K562 (cell line): ENCODE measurements at regions not wholly inside any gene's neighbourhood (a gene's known extent, or its start where the extent isn't known, plus 50 kb on each side); places are given as distances from the start of the nearest gene placed in this dataset.
A peak's percentile ranks its signal among the peaks of the same experiment; 100 is the strongest.

Experiments
- FOXP1 ChIP-seq: sonication (generic); formaldehyde crosslinking; IDR thresholded peaks from 2 replicates; pipeline ENCODE4 v1.8.0; 2022; ENCODE audit warnings: mild to moderate bottlenecking, missing genetic modification reagents
- MEF2A ChIP-seq: IDR thresholded peaks from 2 replicates; pipeline ENCODE4 v1.6.1; 2011; ENCODE audit warnings: low read depth, mild to moderate bottlenecking, low read length, moderate library complexity; ENCODE audit not compliant: control insufficient read depth
- RHOXF2B ChIP-seq: fragments of 250-450 bp; sonication (Bioruptor Pico); conservative IDR thresholded peaks from 2 replicates; pipeline ENCODE4 v1.5.1; 2021
- ZNF586 ChIP-seq: fragments of 450-650 bp; formaldehyde crosslinking; conservative IDR thresholded peaks from 2 replicates; pipeline ENCODE4 v1.4.0; 2020; ENCODE audit warnings: mild to moderate bottlenecking, moderate library complexity
- TF ChIP-seq, protein P1 (sequence below): fragments of 450-650 bp; IDR thresholded peaks from 2 replicates; pipeline ENCODE4 v1.6.1; 2016; ENCODE audit warnings: mild to moderate bottlenecking, moderate library complexity
- TF ChIP-seq, protein P2 (sequence below): fragments of 200-800 bp; sonication (Bioruptor generic); IDR thresholded peaks from 2 replicates; pipeline ENCODE4 v1.6.1; 2016; ENCODE audit warnings: missing genetic modification characterization, missing compliant biosample characterization
- TF ChIP-seq, protein P3 (sequence below): fragments of 450-650 bp; formaldehyde crosslinking; IDR thresholded peaks from 2 replicates; pipeline ENCODE4 v1.4.0; 2020; ENCODE audit warnings: mild to moderate bottlenecking, mixed read lengths

GRCh38 chr1:161439280-161440232 is 65.7 kb upstream of the FCGR2A start (continued):
- TF ChIP-seq, protein P1, sequence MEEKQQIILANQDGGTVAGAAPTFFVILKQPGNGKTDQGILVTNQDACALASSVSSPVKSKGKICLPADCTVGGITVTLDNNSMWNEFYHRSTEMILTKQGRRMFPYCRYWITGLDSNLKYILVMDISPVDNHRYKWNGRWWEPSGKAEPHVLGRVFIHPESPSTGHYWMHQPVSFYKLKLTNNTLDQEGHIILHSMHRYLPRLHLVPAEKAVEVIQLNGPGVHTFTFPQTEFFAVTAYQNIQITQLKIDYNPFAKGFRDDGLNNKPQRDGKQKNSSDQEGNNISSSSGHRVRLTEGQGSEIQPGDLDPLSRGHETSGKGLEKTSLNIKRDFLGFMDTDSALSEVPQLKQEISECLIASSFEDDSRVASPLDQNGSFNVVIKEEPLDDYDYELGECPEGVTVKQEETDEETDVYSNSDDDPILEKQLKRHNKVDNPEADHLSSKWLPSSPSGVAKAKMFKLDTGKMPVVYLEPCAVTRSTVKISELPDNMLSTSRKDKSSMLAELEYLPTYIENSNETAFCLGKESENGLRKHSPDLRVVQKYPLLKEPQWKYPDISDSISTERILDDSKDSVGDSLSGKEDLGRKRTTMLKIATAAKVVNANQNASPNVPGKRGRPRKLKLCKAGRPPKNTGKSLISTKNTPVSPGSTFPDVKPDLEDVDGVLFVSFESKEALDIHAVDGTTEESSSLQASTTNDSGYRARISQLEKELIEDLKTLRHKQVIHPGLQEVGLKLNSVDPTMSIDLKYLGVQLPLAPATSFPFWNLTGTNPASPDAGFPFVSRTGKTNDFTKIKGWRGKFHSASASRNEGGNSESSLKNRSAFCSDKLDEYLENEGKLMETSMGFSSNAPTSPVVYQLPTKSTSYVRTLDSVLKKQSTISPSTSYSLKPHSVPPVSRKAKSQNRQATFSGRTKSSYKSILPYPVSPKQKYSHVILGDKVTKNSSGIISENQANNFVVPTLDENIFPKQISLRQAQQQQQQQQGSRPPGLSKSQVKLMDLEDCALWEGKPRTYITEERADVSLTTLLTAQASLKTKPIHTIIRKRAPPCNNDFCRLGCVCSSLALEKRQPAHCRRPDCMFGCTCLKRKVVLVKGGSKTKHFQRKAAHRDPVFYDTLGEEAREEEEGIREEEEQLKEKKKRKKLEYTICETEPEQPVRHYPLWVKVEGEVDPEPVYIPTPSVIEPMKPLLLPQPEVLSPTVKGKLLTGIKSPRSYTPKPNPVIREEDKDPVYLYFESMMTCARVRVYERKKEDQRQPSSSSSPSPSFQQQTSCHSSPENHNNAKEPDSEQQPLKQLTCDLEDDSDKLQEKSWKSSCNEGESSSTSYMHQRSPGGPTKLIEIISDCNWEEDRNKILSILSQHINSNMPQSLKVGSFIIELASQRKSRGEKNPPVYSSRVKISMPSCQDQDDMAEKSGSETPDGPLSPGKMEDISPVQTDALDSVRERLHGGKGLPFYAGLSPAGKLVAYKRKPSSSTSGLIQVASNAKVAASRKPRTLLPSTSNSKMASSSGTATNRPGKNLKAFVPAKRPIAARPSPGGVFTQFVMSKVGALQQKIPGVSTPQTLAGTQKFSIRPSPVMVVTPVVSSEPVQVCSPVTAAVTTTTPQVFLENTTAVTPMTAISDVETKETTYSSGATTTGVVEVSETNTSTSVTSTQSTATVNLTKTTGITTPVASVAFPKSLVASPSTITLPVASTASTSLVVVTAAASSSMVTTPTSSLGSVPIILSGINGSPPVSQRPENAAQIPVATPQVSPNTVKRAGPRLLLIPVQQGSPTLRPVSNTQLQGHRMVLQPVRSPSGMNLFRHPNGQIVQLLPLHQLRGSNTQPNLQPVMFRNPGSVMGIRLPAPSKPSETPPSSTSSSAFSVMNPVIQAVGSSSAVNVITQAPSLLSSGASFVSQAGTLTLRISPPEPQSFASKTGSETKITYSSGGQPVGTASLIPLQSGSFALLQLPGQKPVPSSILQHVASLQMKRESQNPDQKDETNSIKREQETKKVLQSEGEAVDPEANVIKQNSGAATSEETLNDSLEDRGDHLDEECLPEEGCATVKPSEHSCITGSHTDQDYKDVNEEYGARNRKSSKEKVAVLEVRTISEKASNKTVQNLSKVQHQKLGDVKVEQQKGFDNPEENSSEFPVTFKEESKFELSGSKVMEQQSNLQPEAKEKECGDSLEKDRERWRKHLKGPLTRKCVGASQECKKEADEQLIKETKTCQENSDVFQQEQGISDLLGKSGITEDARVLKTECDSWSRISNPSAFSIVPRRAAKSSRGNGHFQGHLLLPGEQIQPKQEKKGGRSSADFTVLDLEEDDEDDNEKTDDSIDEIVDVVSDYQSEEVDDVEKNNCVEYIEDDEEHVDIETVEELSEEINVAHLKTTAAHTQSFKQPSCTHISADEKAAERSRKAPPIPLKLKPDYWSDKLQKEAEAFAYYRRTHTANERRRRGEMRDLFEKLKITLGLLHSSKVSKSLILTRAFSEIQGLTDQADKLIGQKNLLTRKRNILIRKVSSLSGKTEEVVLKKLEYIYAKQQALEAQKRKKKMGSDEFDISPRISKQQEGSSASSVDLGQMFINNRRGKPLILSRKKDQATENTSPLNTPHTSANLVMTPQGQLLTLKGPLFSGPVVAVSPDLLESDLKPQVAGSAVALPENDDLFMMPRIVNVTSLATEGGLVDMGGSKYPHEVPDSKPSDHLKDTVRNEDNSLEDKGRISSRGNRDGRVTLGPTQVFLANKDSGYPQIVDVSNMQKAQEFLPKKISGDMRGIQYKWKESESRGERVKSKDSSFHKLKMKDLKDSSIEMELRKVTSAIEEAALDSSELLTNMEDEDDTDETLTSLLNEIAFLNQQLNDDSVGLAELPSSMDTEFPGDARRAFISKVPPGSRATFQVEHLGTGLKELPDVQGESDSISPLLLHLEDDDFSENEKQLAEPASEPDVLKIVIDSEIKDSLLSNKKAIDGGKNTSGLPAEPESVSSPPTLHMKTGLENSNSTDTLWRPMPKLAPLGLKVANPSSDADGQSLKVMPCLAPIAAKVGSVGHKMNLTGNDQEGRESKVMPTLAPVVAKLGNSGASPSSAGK = peak; percentile 98
- TF ChIP-seq MEF2A (no peak), ZNF586 (CRISPR knock-in tag) (no peak), FOXP1 (CRISPR knock-in tag) (no peak), RHOXF2B (CRISPR knock-in tag) (no peak)
- TF ChIP-seq, protein P2, sequence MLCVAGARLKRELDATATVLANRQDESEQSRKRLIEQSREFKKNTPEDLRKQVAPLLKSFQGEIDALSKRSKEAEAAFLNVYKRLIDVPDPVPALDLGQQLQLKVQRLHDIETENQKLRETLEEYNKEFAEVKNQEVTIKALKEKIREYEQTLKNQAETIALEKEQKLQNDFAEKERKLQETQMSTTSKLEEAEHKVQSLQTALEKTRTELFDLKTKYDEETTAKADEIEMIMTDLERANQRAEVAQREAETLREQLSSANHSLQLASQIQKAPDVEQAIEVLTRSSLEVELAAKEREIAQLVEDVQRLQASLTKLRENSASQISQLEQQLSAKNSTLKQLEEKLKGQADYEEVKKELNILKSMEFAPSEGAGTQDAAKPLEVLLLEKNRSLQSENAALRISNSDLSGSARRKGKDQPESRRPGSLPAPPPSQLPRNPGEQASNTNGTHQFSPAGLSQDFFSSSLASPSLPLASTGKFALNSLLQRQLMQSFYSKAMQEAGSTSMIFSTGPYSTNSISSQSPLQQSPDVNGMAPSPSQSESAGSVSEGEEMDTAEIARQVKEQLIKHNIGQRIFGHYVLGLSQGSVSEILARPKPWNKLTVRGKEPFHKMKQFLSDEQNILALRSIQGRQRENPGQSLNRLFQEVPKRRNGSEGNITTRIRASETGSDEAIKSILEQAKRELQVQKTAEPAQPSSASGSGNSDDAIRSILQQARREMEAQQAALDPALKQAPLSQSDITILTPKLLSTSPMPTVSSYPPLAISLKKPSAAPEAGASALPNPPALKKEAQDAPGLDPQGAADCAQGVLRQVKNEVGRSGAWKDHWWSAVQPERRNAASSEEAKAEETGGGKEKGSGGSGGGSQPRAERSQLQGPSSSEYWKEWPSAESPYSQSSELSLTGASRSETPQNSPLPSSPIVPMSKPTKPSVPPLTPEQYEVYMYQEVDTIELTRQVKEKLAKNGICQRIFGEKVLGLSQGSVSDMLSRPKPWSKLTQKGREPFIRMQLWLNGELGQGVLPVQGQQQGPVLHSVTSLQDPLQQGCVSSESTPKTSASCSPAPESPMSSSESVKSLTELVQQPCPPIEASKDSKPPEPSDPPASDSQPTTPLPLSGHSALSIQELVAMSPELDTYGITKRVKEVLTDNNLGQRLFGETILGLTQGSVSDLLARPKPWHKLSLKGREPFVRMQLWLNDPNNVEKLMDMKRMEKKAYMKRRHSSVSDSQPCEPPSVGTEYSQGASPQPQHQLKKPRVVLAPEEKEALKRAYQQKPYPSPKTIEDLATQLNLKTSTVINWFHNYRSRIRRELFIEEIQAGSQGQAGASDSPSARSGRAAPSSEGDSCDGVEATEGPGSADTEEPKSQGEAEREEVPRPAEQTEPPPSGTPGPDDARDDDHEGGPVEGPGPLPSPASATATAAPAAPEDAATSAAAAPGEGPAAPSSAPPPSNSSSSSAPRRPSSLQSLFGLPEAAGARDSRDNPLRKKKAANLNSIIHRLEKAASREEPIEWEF (CRISPR knock-in tag) = no peak
- TF ChIP-seq, protein P3, sequence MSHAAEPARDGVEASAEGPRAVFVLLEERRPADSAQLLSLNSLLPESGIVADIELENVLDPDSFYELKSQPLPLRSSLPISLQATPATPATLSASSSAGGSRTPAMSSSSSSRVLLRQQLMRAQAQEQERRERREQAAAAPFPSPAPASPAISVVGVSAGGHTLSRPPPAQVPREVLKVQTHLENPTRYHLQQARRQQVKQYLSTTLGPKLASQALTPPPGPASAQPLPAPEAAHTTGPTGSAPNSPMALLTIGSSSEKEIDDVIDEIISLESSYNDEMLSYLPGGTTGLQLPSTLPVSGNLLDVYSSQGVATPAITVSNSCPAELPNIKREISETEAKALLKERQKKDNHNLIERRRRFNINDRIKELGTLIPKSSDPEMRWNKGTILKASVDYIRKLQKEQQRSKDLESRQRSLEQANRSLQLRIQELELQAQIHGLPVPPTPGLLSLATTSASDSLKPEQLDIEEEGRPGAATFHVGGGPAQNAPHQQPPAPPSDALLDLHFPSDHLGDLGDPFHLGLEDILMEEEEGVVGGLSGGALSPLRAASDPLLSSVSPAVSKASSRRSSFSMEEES (CRISPR knock-in tag) = no peak
